ENCODE measurements at regions not wholly inside any gene's neighbourhood (a gene's known extent, or its start where the extent isn't known, plus 50 kb on each side); places are given as distances from the start of the nearest gene placed in this dataset.

DNA sequence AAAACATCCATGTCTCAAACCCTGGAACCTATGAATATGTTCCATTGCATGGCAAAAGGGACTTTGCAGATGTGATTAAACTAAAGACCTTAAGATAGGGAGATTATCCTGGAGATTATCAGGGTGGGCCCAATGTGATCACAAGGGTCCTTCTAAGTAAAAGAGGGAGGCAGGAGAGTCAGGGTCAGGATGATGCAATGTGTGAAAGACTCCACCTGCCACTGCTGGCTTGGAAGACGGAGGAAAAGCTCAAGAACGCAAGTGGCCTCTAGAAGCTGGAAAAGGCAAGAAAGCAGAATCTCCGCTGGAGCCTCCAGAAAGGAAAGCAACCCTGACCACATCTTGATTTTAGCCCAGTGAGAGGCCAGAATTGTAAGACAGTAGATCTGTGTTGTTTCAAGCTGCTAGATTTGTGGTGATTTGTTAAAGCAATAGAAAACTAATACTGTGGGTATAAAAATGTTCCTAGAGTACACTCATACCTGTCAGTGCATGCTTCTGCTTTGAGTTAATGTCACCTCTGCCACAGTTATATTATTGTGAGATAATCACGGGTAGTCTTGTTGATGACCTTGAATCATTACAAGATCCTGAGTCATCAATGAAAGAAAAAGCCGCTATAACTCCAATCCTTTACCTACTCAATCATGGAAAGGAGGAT lies 93.5 kb upstream of the TNPO1 start:
- dilution Hi-C loops (cut with HindIII; ENCODE audit: low sequenced_read_pairs, unreplicated experiment) (no loop called here), intact Hi-C loops (cut with micrococcal nuclease) (no loop called here), in situ Hi-C loops (cut with MboI; ENCODE audit: low sequenced_read_pairs) (no loop called here)
- Histone ChIP-seq H3K27me3 (ENCODE audit: control insufficient read depth, insufficient read depth, low read length) (peaks cover 3% of the 10 kb centered on the region; the same call in 1 of the 2 replicates), H3K4ac (ENCODE audit: low read depth, low read length) (no peak overlapping the region), H3K36me3 (ENCODE audit: control insufficient read depth, insufficient read depth, low read length) (no peaks in the 10 kb centered on the region), H2BK5ac (ENCODE audit: low read depth, low read length, poor library complexity, severe bottlenecking) (no peak overlapping the region), H3K79me1 (ENCODE audit: low read depth in 1 of 2, low read length in 2 of 2) (no peaks in the 10 kb centered on the region), H3K4me1 (ENCODE audit: control insufficient read depth, insufficient read depth, low read length) (no peaks in the 10 kb centered on the region; the same call in 1 of the 2 replicates), H3K23ac (ENCODE audit: low read depth, low read length) (no peak overlapping the region), H2BK15ac (ENCODE audit: low read depth, low read length) (no peak overlapping the region), H2AK5ac (ENCODE audit: low read depth, low read length) (no peak overlapping the region), H3K4me3 (ENCODE audit: insufficient read depth, low read depth, low read length) (no peak overlapping the region), H3K9me3 (ENCODE audit: control insufficient read depth, insufficient read depth, low read length) (no peaks in the 10 kb centered on the region), H3K56ac (ENCODE audit: extremely low read depth, insufficient read depth, low read length) (no peak overlapping the region), H3K27ac (ENCODE audit: insufficient read depth, low read length) (no peak overlapping the region), H3K18ac (ENCODE audit: low read depth, low read length) (no peak overlapping the region), H2AFZ (replicated peaks; ENCODE audit: low read length, poor library complexity) (no peak overlapping the region), H4K5ac (ENCODE audit: low read depth, low read length) (no peak overlapping the region), H2AK9ac (replicated peaks; ENCODE audit: low read depth, low read length, poor library complexity) (no peak overlapping the region), H3K14ac (replicated peaks; ENCODE audit: low read depth, low read length) (no peak overlapping the region), H3K9me1 (ENCODE audit: insufficient read depth, low read length) (no peaks in the 10 kb centered on the region), H3K9ac (ENCODE audit: low read depth, low read length) (no peak overlapping the region), H4K91ac (ENCODE audit: insufficient read depth, low read depth, low read length) (no peak overlapping the region), H2BK20ac (ENCODE audit: low read depth, low read length) (no peak overlapping the region), H2BK120ac (ENCODE audit: low read depth, low read length) (no peak overlapping the region), H4K8ac (ENCODE audit: low read depth in 2 of 2, low read length in 2 of 2) (no peak overlapping the region), H4K20me1 (ENCODE audit: insufficient read depth, low read length) (no peaks in the 10 kb centered on the region), H3K4me2 (ENCODE audit: low read depth, low read length) (no peak overlapping the region)
- TF ChIP-seq RCOR1 (IDR thresholded peaks at IDR 0.05; ENCODE audit: insufficient replicate concordance, low read length): no peak
- 0 out of 2 replicates have a peak, but pooled peaks have one; percentile 21 for TF ChIP-seq CEBPB (IDR thresholded peaks at IDR 0.05; ENCODE audit: low read depth, low read length)
- DNase-seq (no peak), ATAC-seq (ENCODE audit: low read depth) (no peak)
- BruUV-seq (replicated peaks): no TSS peak
- CTCF ChIA-PET: no interaction called here
- 67% methylated on average over 2 of the region's 5 CpGs; no CpG with 5 or more reads in 1 of the 2 experiments for WGBS, 2 experiments (ENCODE audit: extremely low coverage in 2 of 2, insufficient read length in 1 of 2)
- POLR2A ChIA-PET (ENCODE audit: unreplicated experiment): no interaction called here
